ENCODE measurements at regions not wholly inside any gene's neighbourhood (a gene's known extent, or its start where the extent isn't known, plus 50 kb on each side); places are given as distances from the start of the nearest gene placed in this dataset.

DNA sequence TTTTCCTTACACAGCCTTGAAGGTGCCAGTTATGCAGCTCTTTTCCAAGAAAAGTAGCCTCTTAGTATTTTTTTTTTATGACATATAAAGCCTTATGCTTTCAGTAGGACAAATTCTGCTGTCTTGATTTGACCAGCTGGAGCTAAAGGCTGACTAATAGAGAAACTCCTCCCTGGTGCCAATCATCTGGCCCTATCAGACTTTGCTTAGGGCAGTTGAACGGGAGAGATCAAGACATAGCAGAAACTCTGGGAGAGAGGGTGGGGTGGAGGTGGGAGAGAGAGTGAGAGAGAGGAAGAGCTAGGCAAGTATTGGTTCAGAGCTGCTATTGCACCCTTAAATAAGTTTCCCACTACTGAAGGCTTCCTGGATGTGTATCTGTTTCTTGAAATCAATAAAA lies 100.2 kb downstream of the SEC61B start:
- no peak for DNase-seq (ENCODE audit: low read depth in 2 of 2)
- H3K4me3 ChIP-seq (replicated peaks in 1 of 2; ENCODE audit: low read depth in 2 of 2, low read length in 2 of 2) = no peak overlapping the region
- TF ChIP-seq, protein P1, sequence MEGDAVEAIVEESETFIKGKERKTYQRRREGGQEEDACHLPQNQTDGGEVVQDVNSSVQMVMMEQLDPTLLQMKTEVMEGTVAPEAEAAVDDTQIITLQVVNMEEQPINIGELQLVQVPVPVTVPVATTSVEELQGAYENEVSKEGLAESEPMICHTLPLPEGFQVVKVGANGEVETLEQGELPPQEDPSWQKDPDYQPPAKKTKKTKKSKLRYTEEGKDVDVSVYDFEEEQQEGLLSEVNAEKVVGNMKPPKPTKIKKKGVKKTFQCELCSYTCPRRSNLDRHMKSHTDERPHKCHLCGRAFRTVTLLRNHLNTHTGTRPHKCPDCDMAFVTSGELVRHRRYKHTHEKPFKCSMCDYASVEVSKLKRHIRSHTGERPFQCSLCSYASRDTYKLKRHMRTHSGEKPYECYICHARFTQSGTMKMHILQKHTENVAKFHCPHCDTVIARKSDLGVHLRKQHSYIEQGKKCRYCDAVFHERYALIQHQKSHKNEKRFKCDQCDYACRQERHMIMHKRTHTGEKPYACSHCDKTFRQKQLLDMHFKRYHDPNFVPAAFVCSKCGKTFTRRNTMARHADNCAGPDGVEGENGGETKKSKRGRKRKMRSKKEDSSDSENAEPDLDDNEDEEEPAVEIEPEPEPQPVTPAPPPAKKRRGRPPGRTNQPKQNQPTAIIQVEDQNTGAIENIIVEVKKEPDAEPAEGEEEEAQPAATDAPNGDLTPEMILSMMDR (IDR thresholded peaks at IDR 0.05; ENCODE audit: low read depth, low read length) = no peak

DNA sequence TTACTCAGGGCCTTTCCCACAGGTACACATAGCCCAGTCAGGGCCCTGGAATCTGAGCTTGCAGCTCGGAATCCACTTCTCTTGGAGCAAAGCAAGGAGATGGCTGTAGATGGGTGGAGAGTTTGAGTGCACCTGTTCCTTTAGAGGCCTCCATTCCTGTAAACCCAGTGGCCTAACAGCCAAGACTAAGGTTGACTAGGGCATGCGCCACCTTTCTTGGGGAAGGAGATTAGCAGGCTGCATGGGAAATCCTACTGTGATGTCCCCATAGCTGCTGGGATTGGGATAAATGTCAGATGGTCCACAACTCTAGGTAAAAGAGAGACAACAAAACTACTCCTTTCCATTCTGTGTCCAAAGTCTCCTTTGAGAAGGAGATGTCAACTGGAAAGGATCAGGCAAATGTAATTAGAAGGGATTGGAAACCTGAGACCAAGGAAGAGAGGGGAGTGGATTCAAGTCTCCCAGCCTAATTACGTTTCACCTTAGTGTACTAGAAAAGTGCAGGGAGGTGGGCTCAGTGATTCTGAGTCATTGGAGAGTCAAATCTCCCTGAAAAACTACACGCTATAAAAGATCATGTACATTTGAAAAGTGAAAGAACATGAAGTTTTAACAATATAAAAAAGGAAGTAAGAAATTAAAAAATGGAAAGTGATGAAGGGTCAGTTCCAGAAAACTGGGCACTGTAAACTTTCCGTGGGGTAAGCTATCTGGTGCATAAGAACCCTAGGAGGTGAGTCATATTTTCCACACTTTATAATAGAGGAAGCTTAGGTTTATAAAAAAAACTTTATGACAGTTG lies 104.2 kb downstream of the SEC61B start:
- TF ChIP-seq, protein P1 (IDR thresholded peaks at IDR 0.05; ENCODE audit: low read depth, low read length) = no peak
- H3K4me3 ChIP-seq (replicated peaks in 1 of 2; ENCODE audit: low read depth in 2 of 2, low read length in 2 of 2) = no peak overlapping the region
- DNase-seq (ENCODE audit: low read depth in 2 of 2) = peak; percentile 1 to 5

DNA sequence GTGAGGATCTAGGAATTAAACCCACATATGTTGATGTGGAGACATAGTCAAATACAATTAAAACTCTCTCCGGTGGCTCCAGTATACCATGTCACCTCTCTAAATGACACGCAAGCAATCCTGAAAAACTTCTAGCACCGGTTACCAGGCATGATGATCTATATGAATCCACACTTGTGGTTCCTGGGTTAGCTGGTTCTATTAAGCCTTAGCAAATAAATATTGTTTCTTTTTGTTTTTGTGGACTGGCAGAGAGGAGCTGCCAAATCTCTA lies 104.8 kb downstream of the SEC61B start:
- no peak for DNase-seq (ENCODE audit: low read depth in 2 of 2)
- TF ChIP-seq, protein P1 (IDR thresholded peaks at IDR 0.05; ENCODE audit: low read depth, low read length) = no peak
- no peak overlapping the region for H3K4me3 ChIP-seq (replicated peaks in 1 of 2; ENCODE audit: low read depth in 2 of 2, low read length in 2 of 2)

DNA sequence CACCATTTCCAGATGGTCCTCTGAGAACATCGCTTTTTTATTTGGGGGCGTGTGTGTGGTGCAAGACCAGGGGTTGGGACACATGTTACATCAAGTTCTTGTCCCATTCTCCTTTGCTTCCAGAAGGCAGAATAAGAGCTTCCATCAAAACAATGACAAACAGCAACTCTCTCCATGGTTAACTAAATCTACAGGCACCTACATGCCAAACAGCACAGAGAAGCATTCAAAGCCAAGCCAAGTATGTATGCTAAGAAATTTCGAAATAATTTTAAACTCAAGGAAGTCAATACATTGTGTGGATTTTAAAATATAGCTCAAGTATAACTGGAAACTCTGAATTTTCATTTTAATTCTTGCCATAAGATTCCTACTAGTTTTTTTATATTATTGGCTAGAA lies 105.6 kb downstream of the SEC61B start:
- TF ChIP-seq, protein P1 (IDR thresholded peaks at IDR 0.05; ENCODE audit: low read depth, low read length) = no peak
- DNase-seq (ENCODE audit: low read depth in 2 of 2) = no peak
- H3K4me3 ChIP-seq (replicated peaks in 1 of 2; ENCODE audit: low read depth in 2 of 2, low read length in 2 of 2) = no peak overlapping the region

DNA sequence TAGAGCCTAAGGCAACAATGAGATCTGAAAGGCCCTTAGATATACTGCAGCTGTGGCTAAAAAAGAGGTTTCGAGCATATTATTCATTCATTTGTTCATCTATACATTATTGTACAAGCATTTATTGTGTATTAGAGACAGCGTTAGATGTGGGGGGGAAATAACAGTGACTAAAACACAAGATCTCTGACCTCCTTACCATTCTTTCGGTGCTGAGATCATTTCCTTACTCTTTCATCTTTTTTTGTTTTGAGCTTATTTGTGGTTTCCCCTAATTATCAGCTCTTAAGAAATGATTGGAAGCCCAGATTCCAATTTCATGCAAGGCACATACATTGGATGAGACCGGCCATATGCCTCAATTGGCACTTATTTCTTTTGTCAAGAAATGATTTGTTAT lies 113.2 kb downstream of the SEC61B start:
- no peak for DNase-seq (ENCODE audit: low read depth in 2 of 2)
- no peak overlapping the region for H3K4me3 ChIP-seq (replicated peaks in 1 of 2; ENCODE audit: low read depth in 2 of 2, low read length in 2 of 2)
- TF ChIP-seq, protein P1 (IDR thresholded peaks at IDR 0.05; ENCODE audit: low read depth, low read length) = no peak

DNA sequence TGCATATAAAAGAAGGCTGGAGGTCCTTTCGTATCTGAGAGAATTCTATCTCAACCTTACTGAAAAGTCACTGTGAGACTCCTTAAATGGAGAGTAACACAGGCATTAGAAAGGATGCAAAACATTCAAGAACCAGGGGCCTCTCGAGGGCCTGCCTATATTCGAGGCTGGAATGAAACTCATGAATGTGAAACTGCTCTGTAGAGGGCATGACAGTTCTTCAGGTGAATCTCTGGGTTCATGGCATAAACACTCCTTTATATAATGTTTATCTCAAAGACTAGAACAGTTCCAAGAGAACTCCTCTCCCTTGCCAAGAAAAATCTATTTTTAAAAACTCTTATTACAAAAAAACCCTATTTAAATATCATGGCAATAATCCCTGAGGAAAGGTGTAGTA lies 113.9 kb downstream of the SEC61B start:
- H3K4me3 ChIP-seq (replicated peaks in 1 of 2; ENCODE audit: low read depth in 2 of 2, low read length in 2 of 2) = no peak overlapping the region
- DNase-seq (ENCODE audit: low read depth in 2 of 2) = no peak
- TF ChIP-seq, protein P1 (IDR thresholded peaks at IDR 0.05; ENCODE audit: low read depth, low read length) = no peak

DNA sequence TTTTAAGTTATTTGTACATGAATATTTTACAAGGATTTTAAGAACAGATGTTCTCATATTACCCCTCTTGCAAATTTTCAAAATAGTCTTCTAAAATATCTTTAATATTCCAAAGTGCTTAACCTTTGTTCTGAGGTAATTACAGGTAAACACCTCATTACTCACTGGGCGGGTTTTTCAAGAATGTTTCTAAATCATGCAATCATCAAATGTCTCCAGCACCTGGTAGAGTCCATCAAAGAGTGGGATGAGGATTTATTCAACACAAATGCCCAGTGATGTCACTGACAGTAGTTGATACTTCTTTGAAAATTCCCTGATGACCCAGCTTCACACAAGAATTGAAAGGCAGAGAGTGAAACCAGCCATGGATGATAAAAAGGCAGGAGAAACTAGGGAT lies 114.4 kb downstream of the SEC61B start:
- TF ChIP-seq, protein P1 (IDR thresholded peaks at IDR 0.05; ENCODE audit: low read depth, low read length) = no peak
- DNase-seq (ENCODE audit: low read depth in 2 of 2) = no peak
- H3K4me3 ChIP-seq (replicated peaks in 1 of 2; ENCODE audit: low read depth in 2 of 2, low read length in 2 of 2) = no peak overlapping the region
